ENCODE measurements at regions not wholly inside any gene's neighbourhood (a gene's known extent, or its start where the extent isn't known, plus 50 kb on each side); places are given as distances from the start of the nearest gene placed in this dataset.

DNA sequence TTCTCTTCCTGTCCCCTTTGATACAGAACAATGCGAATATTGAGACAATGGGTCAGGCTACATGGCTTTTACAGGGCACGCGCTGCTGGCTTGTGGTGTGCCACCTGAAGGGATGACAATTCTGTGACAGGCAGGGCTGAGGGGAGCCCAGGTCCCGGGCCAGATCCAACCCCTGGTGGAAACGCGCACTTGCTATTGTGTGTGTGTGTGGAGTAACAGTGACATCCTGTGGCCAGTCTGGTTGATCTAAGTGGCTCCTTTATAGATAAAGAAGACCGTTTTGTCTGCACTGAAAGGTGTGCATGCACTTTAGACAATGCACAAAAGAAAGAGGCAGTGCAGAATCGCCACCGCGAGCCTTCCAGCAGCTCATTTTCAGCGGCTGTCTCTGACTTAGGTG, 273.6 kb downstream of the HRH4 start:
- no peak for DNase-seq (ENCODE audit: low spot score)

- DNase-seq (ENCODE audit: low spot score): no peak
Observed at GRCh38 chr18:24735624-24736231, 275.3 kb downstream of the HRH4 start.

DNA sequence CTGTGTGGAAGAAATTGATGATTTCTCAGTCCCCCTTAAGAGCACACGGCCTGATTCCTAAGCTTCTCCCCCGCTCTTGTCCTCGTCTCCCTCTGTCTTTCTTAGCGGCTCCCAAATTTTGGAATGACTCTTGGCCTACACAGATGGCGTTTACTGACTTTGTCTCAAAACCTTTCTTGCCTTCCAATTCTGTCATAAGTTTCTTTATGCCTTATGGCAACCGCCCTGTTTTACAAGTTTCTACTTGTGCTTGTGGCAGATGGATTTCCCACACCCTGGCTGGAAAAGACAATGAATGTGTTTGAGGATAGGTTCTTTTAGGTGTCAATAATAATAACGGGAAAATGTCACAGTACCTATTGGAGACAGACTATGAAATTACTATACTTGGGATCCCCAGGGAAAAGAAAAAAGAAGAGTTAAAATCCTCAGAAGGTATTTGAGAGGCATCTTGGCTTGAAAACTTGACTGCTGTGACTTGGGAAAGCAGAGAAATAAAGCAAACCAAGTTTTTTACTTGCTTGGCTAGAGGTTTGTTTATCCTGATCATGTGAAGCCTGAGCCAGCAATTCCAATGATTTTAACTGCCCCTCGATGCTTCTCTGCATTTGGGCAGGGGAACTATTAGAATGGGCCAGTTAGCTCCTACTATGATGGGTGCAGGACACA, 276.4 kb downstream of the HRH4 start:
- DNase-seq (ENCODE audit: low spot score): no peak

DNA sequence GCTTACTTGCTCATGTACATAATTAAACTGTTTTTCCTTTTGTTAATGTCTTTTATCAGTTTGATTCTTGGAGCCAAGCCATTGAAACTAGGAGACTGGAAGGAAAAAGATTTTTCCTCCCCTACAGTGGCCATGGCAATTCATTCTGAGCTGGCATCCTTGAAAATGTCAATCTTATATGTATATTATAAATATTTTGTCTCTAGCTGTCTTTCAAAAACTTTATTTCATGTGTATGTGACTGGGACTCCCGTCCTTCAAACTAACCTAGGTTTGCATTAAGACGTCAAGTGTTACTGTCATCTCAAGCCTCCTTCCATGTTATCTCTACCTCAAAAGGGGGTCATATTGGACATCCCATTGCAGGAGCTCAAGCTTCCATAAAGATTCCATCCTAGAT, 280.4 kb downstream of the HRH4 start:
- DNase-seq (ENCODE audit: low spot score): no peak

DNA sequence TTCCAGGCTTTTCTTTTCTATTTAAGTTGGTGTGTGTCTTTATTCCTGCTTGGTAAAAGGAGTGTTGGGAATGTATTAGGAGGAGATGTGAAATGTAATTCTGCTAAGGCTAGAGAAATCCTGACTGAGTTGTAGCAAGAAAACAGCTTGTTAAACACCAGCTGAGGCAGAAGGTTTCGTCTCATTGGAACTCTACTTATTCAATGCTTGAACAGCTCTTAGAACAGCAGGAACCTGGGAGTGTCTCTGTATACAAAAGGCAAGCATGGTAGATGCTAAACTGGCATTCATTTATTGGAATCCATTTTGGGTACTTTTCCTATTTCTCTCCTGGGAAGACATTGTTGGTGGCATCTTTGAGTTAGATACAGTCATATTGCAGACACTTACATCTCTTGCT, 280.9 kb downstream of the HRH4 start:
- no peak for DNase-seq (ENCODE audit: low spot score)

DNA sequence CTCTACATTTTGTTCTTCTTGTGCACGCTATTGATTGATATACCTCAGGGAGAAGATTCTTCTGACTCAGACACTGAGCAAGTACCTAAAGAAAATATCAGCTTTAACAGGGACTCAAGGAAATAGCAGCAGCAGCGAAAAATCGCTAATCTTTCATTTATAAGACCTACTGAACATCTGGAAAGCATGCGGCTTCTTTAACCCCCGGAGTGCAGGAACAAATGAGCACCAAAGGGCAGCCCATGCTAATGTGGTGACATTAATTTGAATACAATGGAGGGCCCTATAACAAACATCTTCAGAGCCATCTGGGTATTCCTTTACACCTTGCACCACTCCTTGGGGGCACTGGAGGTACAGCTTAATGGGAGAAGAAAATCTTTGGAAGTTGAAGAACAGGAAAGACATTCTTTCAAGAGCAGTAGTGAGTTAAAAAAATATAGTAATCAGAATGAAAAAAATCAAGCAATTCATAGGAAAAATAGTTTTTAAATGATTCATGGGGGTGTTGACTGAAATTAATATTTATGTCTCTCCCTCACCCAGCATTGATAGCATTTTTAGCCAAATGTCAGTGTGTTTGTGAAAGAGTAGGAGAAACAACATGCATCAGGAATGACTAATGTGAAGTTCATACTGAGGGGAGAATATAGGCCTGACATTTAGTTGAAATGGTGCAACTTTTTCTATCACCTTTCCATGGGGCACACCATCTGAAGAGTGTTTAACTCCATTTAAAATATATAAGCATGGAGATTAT, 281.7 kb downstream of the HRH4 start:
- no peak for DNase-seq (ENCODE audit: low spot score)

DNA sequence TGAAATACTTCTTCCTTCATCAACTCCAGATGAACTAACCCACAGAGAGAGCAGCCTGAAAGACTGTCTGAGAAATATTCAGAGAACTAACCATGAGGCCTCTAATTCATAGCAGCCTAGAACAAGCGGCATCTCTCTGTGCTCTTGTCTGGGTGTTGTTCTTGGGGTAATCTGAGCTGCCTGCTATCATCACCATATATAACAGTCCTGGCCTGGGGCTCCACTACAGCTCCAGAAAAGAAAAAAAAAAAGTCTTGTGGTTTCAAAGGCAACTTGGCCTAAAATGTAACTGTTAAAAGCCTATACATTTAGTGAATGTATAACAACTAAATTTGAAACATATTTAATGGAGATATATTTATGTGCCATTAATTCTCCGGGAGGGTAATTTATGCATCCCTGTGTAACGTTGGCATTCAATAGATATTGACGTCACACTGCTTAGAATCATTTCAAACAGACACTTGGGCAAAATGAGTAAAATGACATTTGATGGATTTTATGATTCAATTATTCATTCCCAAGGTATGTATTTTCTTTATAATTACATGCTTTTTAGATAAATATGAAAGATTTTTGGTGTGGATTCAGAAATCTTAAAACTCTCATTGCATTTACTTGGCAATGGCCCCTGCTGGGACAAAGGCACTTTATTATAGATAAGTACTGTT, 294.3 kb downstream of the HRH4 start:
- DNase-seq (ENCODE audit: low spot score): no peak

DNA sequence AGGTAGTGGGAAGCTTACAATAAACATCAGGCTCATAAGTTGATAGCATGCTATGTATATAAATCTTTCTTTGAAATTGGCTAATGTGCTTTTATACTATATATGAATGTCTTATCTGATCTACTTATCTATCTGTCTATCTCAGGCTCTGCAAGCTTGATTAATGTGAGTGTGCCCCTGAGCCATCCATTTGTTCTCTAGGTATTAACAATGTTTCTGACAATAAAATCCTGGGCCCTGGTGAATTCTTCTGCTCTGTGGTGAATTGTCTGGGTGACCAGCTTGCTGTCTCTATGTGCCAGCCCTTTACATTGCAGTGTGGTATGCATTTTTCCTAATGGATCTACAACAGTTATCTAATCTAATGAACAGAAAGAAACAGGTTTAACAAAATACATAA, 295.9 kb downstream of the HRH4 start:
- no peak for DNase-seq (ENCODE audit: low spot score)

DNA sequence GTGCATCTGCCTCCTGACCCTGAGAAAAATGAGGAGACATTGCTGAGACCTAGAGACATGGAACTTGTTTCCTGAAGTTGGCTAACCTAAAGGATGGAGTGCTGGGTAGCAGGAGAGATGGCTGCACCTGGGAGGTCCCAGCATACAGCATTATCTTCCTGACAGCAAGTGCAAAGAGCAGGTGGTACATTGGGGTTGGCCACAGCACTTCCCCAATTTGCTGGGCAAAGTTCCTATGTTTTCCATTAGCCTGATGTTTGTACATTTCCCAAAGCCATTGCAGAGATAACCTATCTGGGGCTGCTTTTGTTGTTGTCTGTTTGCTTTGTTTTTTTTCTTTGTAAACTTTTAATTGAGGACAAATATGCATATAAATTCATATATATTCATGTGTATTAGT, 296.7 kb downstream of the HRH4 start:
- no peak for DNase-seq (ENCODE audit: low spot score)

GRCh38 chr18:24761765-24762164, 301.3 kb downstream of the HRH4 start:
- no peak for DNase-seq (ENCODE audit: low spot score)

DNA sequence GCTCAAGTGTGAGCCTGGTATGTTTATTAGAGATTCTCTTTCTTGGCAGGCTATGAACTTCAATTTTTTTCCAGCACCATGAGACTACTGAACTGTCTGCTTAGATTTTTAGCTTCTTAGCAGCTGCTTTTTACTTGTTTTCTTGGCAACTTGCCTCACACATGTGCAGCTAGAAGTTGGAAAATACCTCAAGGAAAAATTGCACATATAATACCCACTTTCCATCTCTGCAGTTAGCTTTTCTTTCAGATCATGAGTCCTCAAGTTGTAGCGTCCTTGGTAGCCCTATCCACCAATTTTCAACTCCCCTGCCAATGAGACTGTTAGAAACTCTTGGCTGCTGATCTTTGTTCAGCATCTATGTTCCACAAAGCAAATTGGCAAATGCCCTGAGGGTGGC, 302.1 kb downstream of the HRH4 start:
- DNase-seq (ENCODE audit: low spot score): no peak

DNA sequence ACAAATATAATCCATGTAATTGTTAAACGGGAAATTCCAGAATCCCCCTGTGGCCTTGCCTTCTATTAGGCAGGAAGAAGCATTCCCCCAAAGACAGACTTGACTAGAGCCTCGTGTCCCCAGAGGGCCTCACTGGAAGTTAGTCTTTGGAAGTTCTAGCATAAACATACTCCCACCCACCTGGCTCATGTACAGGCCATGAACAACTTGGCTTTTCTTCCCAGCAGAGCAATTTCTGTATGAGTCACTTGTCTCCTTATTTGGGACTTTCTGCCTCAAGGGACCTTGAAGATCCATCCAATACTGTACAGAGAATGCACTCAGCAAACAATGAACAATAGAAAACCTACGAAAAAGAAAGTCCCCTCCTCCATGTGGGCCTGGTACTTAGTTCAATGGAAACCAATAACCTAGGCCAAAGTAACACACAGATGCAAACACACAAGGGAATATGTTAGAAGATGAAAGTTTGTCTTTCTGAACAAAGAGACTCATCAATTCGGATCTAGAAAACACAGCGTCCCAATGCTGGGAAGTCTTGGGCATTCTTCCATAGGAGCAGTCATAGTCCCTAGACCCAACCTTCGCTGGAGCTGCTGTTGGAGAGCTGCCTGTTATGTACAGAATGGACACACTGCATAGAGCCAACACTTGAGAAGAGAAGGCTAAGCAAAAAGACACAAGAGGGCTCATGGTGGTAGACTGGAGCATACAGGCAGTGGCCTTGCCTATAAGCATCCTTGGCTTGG, 303.5 kb downstream of the HRH4 start:
- DNase-seq (ENCODE audit: low spot score): no peak

- DNase-seq (ENCODE audit: low spot score): no peak
Observed at GRCh38 chr18:24764766-24765165, 304.3 kb downstream of the HRH4 start.

DNA sequence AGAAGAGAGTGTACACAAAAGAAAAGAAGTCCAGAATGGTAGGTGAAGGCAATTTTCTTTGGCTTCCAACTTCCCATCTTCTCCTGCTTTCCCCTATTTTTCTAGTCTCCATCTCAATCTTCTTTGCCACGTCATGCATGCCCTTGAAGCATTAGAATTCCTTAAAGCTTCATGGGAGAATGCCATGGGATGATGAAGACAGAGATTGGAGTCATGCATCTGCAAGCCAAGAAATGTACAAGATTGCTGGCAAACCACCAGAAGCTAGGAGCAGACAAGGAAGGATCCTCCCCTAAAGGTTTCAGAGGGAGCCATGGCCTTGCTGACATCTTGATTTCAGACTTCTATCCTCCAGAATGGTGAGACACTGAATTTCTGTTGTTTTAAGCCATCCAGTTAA, 305.9 kb downstream of the HRH4 start:
- DNase-seq (ENCODE audit: low spot score): no peak

DNA sequence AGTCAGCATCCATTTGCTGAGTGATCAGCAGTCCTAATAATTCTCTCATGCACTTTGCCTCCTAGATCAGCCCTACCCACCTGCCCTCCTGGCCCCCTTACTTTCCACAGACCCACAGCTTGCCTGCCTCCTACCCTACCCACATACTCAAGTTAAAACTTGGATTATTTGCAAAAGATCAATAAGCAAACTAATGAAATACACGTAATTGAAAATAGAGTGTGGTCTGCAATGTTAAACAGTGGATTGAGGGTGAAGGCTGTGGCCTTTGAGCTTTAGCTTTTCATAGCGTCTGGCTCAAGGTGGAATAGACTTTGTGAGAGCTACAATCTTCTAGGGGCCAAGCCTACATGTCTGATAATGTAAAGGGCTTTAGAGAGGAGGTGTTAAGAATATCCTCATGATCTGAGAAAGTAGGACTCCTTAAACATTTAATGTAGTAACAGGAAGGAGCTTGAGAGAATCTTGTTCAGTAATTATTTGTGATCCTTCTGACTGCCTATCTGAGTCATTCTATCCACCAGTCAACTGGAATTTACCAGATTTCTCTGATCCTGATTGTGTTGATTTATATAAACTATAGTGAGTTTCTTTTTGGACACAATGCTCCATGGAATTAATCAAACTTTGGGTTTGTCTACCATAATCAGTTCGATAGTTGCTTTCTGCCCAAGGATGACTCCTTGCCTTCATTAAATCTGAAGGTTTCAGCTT, 310.0 kb downstream of the HRH4 start:
- DNase-seq (ENCODE audit: low spot score): no peak

DNA sequence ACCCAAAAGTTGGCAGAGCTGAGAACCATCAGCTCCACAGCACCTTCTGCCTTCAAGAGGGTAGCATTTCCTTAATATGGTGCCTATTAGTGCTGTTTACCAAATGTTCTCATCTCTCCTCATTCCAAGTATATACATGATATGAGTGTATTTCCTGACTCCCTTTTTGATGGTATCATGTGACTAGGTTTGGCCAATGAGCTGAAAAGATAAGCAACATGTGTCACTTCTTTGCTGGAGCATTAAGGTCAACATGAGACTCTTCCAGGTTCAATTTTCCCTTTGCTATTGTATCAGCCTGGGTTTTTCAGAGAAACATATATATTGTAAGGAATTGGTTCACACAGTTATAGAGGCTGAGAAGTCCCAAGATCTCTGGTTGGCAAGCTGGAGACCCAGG, 310.9 kb downstream of the HRH4 start:
- DNase-seq (ENCODE audit: low spot score): no peak

DNA sequence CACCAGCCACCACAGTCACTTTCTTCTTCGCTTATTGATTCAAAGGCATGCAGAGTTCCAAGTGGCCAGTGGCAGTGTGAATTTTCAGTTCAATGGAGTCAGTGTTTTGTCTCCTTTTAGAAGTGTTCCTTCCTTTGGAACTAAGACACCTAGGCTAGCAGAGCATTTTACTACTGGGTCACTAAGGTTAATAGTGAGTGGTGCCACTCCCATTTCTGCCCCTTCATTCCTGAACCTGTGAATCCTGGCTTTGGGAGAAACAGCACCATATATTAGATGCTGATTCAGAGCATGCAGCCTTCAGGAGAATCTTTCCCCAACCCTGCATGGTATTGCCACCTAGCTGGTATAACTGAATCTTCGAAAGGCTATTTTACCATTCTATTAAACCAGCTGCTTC, 312.7 kb downstream of the HRH4 start:
- no peak for DNase-seq (ENCODE audit: low spot score)

GRCh38 chr18:24776019-24776418, 315.6 kb downstream of the HRH4 start:
- no peak for DNase-seq (ENCODE audit: low spot score)

- no peak for DNase-seq (ENCODE audit: low spot score)
Observed at GRCh38 chr18:24778810-24779418, 318.5 kb downstream of the HRH4 start.

GRCh38 chr18:24782566-24782965, 322.1 kb downstream of the HRH4 start:
- no peak for DNase-seq (ENCODE audit: low spot score)

DNA sequence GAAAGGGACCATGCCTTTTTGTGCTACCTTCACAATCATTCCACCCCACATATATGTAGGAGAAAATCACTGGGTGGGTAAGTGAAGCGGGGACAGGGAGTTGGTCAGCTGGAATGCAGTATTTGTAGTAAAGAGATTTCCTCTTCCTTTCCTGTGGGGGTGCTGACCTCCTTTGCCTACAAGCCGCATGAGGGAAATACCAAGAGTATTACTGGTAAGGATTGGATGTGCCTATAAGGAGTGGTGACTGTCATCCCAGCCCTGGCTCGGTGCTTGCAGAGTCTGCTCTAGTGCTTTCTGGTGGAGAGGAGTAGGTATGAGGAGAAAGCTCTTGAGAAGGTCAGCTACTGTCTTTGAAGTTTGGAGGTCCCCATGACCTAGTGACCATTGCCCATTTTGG, 324.6 kb downstream of the HRH4 start:
- DNase-seq (ENCODE audit: low spot score): no peak
